AG08395 (cell line): ENCODE measurements at regions not wholly inside any gene's neighbourhood (a gene's known extent, or its start where the extent isn't known, plus 50 kb on each side); places are given as distances from the start of the nearest gene placed in this dataset.
"Not testable (repeated sequence)": the region's sequence is repeated elsewhere in the genome, so short reads cannot be mapped to it uniquely, and the experiment has no call there.

Experiments used
- DNase-seq: peaks from one replicate; pipeline ENCODE4 v3.0.0; 2012; ENCODE audit warnings: mixed read lengths, low spot score

GRCh38 chr3:14272959-14273560, 94.4 kb downstream of the LSM3 start:
- not testable (repeated sequence) for DNase-seq

- DNase-seq = no peak
These were observed 95.4 kb downstream of the LSM3 start for GRCh38 chr3:14273901-14274611.

GRCh38 chr3:14274612-14274936, 96.0 kb downstream of the LSM3 start:
- no peak for DNase-seq

- no peak for DNase-seq
These were observed 96.7 kb downstream of the LSM3 start for GRCh38 chr3:14274999-14275961.

- no peak for DNase-seq
These were observed 97.6 kb downstream of the LSM3 start for GRCh38 chr3:14275962-14276909.

GRCh38 chr3:14277557-14277956, 98.9 kb downstream of the LSM3 start:
- no peak for DNase-seq

GRCh38 chr3:14278265-14278798, 99.7 kb downstream of the LSM3 start:
- DNase-seq = no peak

GRCh38 chr3:14278799-14279625, 100.4 kb downstream of the LSM3 start:
- DNase-seq = no peak

- no peak for DNase-seq
These were observed 101.0 kb downstream of the LSM3 start for GRCh38 chr3:14279626-14280061.

- no peak for DNase-seq
These were observed 101.7 kb downstream of the LSM3 start for GRCh38 chr3:14280326-14280725.

- no peak for DNase-seq
These were observed 102.4 kb downstream of the LSM3 start for GRCh38 chr3:14281053-14281452.

GRCh38 chr3:14282001-14282705, 103.5 kb downstream of the LSM3 start:
- DNase-seq = no peak

GRCh38 chr3:14282706-14283075, 104.1 kb downstream of the LSM3 start:
- no peak for DNase-seq

GRCh38 chr3:14283092-14283812, 104.6 kb downstream of the LSM3 start:
- DNase-seq = no peak

- DNase-seq = no peak
These were observed 105.3 kb downstream of the LSM3 start for GRCh38 chr3:14283813-14284438.

- no peak for DNase-seq
These were observed 106.3 kb downstream of the LSM3 start for GRCh38 chr3:14284694-14285547.

GRCh38 chr3:14285548-14285925, 106.9 kb downstream of the LSM3 start:
- no peak for DNase-seq
